ENCODE measurements at regions not wholly inside any gene's neighbourhood (a gene's known extent, or its start where the extent isn't known, plus 50 kb on each side); places are given as distances from the start of the nearest gene placed in this dataset.

DNA sequence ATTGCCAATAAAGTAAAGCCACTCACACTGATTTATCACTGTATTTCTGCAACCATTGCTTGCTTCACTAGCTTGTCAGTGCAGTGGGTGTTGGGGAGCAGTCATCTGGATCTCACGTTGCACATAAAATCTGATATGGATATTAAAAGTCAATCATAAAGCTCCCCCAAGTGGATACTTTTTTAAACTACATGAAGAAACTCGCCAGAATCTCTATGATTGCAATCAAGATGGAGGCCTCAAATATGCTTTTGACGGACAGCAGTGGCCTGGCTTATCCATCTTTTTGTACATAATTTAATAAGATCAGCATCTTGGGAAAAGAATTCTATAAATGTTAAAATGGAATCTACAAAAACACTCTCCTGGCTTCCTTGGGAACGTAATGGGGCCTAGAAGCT, 137.7 kb downstream of the WT1 start:
- no peak for TF ChIP-seq POLR2A (IDR thresholded peaks at IDR 0.05; ENCODE audit: low read length)
- TF ChIP-seq GATA1 (IDR thresholded peaks at IDR 0.05; ENCODE audit: low read depth, low read length), result no peak

Measured in erythroblast (primary cell).